Kidney glomerular epithelial cell (primary cell): ENCODE measurements at regions not wholly inside any gene's neighbourhood (a gene's known extent, or its start where the extent isn't known, plus 50 kb on each side); places are given as distances from the start of the nearest gene placed in this dataset.

ENCODE experiments used
- DNase-seq: peaks from one replicate; lab custom pipeline; 2025; lab: John Stamatoyannopoulos, UW

DNA sequence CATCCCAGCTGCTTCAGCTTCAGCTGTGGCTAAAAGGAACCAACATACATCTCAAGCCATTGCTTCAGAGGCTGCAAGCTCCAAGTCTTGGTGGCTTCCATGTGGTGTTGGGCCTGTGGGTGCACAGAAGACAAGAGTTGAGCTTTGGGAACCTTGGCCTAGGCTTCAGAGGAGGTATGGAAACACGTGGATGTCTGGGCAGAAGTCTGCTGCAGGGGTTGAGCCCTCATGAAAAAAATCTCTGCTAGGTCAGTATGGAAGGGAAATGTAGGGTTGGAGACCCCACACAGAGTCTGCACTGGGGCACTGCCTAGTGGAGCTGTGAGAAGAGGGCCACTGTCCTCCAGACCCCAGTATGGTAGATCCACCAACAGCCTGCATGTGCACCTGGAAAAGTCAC is 279.3 kb downstream of the MZT1 start:
- no peak for DNase-seq

DNA sequence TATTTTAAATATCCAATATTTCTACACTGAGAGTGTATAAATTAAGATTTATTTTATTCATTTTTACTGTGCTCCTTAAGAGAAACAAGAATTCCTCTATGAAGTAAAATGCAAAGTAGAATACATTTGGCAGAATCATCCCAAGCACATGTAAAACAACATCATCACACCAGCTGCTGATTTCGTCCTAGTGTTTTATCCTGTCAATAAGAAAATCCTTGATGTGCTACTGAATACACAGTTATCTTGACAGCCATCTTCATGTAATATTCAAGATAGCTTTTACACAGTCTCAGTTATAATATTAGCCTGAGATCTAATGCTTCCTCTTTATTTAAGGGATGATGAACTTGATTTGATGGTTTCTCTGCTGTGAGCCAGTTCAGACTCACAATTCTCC is 282.4 kb downstream of the MZT1 start:
- DNase-seq: no peak

DNA sequence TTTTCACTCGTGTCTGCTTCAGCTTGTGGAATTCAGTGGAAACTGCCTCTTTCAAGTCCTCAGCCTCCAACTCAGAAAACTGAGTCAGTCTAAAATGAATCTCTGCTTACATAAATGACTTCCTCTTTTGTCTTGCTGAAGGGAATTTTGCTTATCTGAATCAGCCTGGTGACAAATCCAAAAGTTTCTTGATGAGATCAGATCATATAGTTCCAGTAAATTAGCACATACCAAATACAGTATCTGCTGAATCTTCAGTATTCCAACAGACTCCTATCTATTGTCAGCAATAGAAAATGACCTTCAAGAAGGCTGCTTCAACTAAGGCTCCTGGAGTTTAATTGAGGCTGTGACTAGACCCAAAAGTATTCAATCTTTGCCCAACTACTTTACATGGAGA is 290.0 kb downstream of the MZT1 start:
- DNase-seq: peak; percentile 70

DNA sequence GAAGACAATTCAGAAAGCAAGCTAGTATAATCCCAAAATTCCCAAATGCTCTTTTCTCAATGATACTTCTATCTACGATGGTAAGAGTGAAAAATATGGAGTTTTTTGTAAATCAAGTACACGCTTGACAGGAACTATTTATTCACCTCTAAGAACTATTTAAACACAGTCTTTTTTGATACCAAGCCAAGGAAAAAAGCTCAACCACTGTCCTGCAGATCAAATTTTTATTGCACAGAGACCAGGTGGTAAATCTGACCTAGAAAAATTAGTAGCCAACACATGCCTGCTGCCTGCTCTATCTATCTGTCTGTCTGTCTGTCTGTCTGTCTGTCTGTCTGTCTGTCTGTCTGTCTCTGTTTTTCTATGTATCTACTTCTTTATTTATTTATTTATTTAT is 292.2 kb downstream of the MZT1 start:
- no peak for DNase-seq

DNA sequence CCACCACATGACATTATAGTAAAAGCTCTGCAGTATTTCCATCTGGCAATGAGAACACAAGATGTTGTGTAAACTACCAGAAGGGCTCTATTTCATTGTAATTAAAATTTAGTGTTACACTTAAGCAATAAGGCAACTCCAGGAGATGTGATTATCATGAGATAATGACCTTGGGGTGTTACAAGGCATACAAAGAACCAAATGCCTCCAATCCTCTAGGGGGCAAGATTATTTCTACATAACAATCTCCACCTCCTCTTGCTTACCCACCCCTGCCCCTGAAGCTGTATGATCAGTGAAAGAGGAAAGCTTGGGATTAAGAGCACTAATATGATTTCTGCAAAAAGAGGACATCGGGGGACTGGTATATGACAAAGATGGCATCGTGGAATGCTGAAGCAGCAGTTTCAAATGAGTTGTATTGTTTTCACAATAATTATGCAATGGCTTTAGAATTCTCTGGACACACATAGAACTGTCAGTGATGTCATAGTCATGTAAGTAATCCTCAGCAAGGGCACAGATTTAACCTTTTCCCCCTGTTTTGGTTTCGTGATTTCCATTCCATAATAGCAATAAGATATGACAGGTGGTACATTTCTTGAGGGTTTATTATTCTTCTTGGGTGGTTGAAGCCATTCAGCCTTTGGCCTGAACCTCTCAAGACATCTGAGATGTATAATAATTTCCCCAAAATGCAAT is 295.3 kb downstream of the MZT1 start:
- no peak for DNase-seq

DNA sequence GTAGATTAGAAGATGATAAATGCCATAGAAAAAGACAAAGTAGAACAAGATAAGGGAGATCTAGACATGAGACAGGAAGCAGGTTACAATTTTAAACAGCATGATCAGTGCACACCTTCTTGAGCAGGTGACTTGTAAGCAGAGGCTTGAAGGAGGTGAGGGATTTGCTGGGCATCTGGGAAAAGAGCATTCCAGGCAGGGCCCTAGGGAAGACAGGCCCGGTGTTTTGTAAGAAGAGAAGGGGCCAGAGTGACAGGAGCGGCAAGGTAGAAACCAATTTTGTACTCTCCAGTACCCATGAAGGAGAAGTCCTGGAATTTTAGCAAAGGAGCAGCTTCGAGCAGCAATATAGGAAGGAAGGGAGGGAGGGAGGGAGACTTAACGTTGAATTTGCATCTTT is 296.5 kb downstream of the MZT1 start:
- no peak for DNase-seq

DNA sequence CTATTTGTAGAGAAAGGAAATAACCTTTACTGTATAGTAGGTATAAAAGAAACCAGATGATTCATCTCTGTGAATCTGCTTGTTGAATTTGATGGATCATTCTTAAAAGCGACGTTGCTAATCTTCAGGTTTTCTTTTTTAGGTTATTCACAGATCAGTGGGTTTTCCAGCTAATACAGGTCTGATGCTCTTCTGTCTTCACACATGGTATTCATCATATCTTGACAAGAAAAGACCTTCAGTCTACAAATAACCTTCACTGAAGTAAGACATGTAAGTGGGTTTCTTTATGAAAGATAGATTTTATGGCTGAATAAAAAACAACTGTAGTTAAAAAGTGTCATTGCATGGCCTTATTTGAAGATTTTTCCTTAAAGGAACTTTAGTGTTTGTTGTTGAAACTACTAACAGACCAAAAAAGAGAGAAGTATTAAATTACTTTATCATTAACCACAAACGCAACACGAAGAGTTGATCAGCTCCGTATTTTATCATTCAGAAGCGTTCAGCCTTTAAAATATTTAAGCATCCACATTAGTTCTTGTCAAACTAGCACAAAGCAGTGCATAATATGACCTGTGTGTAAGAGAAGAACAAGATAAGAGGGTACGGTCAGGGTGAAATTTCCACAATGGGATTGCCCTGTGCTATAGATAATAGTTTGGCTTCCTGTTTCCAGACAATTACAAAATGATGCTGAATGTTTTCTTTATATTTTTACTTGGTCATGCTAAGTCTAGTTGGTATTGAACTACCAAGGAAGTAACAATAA is 299.5 kb downstream of the MZT1 start:
- DNase-seq: no peak

DNA sequence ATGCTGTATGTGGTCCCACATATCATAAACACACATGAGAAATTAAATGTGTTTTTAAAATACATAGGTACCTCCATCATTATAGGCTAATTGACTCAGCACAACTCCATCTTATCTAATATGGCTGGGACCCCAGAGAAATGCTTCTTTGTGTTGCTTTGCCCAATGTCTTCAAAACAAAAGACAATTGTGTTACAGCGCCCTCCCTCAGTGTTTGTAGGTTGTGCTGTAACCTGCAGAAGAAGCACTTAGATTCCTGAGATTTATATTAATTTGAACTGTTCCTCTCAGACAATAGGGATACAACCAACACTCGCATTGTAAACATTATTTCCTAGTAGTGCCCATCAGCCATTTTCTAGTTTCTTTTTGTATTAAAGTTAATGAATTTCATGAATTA is 303.4 kb downstream of the MZT1 start:
- DNase-seq: no peak

DNA sequence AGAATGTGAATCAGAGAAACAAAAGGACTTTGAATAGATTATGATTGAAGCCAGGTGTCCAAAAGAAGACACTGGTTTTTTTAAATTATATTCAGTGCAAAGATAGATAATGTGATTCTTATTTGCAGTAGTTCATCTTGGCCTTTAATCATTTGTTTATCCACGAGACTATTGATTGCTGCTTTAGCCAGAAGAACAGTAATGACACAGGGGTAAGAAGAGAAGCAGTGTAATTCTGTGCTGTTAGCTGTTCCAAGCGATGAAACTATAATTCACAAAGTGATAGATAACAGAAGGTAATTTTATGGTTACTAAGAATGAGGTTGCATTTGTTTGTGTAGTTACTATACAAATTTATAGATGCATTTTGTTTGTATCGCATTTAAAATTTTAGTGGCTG is 311.6 kb downstream of the MZT1 start:
- no peak for DNase-seq

DNA sequence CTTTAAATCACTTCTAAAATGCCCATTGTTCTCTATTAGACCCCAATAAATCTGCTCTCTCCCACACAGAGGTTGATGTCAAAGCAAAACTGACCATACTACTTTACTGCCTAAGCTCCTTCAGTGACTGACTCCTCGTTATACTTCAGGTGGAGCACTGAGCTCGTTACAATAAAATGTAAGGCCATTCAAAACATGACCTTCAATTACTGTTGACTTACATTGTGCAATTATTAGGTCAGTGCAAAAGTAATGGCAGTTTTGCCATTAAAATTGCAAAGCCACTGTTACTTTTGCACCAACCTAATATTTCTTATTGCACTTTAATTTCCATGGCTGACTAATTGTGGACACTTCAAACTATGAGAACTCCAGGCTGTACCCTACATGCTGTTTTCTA is 314.9 kb downstream of the MZT1 start:
- no peak for DNase-seq

DNA sequence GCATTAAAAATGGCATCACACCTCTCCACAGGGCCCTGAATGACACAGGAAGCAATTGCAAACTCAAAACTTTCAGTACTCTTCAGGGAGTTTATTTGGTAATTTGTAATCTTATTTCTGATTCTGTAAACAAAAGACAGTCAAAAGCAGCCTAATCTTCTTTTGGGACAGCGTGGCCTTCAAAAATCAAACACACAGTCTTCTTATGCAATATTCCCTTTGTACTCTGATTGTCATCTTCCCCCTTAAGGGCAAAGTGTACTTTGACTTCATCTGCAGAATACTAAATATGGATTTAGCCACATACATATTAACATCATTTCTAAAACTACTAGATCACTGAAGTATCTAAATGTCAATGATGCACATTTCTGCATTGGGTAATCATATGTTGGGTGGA is 322.0 kb downstream of the MZT1 start:
- DNase-seq: no peak

DNA sequence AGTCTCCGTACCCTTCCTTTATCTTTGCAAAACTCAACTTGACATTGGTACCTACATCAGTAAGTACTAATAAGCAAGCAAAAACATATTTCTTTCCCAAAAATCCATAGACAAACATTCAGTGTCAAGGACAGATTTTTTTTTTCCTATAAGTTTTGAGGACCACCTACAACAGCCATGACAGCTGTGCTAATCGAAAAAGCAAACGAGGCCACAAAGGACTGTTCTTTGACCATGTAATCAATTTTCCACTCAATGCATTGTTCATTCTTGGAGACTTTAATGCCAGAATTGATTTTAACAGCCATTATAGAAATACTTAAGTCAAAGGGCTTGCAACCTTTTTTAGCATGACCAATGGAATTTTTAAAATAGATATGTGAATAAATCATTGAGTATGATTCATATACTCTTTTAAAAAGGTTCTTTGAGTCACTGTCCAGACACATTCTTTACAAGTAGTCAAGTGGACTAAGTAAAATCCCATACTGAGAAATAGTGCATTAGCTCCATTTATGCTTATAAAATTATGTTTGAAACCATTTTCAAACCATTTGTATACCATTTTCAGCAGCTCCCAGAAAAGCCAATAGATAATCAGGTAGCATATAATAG is 323.9 kb downstream of the MZT1 start:
- peak; percentile 18 for DNase-seq

DNA sequence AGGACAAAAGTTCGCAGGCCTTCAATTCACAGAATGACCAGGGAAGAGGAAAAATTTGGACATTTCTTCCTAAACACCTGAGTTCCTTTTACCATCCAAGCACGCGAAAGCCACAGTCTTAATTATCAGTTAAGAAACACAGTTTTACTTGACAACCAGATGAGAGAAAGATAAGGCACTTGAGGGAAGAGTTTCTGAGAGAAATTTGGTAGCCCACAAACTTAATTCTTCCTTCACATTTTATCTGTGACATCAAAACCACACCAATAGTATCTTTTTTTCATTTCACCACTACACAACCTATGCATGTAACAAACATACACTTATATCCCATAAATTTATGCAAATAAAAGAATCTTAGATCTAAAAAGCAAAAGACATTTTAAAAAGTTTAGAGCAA is 326.6 kb downstream of the MZT1 start:
- DNase-seq: no peak

DNA sequence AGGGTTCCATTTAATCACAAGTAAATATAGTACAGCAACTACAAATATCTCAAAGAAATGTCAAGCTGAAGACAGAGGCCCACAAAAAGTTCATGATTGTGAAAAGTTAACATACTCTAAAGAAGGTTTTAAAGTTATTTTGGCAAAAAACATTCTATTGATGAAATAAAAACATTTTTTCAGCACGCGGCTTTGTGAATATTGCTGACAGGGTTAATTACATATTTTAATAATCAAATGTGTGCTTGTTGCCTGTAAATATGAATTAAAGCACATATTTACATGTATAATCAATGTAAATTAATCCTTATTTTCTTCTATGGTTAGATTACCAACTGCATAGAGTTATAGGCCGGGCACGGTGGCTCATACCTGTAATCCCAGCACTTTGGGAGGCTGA is 328.1 kb downstream of the MZT1 start:
- no peak for DNase-seq

DNA sequence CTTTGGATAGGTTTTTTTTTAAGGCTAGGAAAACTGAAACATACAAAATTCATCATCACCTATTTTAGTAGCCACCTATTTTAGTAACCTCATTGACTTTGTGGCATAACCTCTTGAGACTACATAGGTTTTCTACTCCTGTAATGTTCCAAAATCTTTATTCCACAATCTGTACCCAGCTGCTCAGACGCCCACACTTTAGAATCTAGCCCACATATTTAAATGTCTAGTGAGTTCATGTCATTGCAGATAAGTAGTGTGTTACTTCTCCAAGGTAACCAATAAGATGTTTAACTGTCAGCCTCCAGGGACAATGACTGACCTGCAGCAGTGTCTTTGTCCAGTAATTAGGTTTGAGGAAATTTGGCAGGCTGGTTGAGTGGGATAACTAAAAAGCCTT is 330.2 kb downstream of the MZT1 start:
- no peak for DNase-seq

DNA sequence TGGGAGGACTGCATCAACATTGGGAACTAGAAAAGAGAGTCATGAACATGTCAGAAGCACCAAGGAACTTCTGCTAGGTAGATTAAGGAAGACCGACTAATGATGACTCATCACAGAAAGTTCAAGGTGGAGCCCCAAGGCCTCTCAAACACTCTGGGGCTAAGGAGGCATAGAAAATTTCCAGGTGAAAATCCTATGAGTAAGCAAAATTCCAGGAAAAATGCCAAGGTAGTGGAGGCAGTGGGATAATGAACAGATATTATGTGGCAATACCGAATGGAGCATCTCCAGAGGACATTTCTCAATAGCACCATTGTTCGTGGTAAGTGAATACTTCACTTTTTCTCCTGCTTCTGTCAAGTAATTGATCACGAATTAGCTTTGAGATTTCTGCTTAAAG is 336.5 kb downstream of the MZT1 start:
- peak; percentile 47 for DNase-seq

DNA sequence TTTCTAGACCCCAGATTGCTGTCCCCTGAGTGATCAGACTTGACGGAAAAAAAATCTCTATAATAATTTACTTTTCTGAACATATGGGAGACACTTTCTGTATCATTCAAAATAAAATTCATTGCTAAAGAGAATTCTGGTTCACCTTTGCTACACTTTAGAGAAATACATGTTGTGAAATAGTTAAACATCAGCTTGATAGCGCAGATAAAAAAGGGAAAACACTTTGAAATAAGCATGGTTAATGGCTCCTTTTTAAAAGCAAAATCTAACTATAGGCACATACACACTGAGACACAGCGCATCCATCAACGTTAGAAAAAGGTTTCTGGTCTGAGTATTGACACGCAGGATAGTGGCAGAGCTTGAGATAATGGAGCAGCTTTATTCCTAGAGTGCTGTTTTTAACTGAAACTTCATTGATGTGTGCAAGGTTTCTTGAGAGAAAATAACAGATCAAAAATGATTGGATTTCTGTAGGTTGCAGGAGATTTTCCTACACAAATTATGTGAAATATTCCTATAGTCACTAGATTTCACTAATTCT is 341.2 kb downstream of the MZT1 start:
- no peak for DNase-seq

DNA sequence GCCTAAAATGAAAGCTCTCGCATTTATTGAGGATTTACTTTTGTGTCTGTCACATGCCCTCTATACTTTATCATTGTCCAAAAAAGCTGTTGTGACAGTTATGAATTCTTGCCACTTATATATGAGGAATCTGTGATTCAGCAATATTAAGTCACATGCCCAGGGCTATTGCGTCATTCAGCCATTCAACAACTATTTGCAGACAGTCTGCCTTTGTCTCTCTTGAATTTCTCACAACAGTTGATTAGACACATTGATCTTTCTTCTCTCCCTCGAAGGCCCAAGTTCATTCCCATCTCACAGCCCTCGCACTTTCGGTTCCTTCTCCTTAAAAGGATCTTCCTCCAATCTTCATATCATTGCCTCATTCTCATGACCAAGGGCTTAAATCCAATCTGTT is 342.6 kb downstream of the MZT1 start:
- DNase-seq: peak; percentile 5

DNA sequence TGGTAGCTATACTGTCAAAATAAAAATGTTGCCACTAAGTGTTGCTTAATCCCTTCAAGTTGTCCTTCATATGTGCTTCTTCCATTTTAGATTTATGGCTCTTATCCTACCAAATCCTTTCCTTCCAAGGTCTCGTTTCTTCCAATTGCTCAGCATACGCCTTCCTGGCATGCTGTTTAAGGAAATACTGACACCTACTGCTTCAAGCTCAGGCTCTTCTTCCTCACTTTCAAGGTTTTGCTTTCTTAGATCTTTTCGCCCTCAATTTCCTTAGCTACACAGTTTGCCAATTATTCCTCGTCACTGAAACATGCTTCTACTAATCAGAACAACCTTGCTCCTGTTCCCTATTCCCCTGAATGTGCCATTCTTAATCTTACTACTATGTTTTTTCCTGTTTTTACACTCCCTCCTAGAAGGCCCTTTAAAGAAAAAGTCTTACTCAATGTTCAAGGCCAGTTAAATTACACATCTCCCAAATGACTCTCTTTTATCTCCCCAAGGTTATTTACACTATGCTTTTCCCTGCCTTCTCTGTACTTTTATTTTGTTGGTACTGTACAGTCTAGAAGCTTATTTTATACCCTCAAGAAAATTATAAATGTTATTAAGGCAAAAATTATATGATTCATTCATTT is 343.1 kb downstream of the MZT1 start:
- no peak for DNase-seq

DNA sequence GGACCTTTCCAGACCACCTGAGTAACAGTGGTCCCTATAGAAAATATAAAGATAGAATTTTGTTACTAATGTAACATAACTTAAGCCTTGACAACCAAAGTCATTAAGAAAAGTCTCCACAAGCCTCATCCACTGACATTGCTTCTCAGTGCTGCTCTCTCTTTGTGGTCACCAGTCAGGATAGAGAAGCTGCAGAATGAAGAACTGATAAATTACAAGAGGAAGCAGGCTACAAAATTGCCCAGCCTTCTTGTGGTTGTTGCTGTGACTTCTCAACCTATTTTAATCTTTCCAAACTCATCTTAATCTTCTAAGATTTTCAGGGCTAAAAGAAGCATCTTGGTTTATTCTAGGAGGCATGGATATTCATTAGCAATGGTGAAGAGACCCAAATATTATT is 343.8 kb downstream of the MZT1 start:
- no peak for DNase-seq

DNA sequence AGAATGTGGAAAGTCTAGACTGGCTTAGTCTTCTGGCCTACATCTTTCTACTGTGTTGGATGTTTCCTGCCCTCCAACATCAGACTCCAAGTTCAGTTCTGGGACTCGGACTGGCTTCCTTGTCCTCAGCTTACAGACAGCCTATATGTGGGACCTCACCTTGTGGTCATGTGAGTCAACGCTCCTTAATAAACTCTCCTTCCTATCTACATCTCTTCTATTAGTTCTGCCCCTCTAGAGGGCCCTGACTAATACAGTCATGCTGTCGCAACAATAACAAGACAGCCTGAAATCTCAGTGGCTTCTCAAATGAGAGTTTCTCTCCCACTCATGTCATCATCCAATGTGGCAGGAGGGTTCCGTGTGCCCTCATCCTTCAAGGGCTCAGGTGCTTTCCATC is 347.8 kb downstream of the MZT1 start:
- DNase-seq: no peak

DNA sequence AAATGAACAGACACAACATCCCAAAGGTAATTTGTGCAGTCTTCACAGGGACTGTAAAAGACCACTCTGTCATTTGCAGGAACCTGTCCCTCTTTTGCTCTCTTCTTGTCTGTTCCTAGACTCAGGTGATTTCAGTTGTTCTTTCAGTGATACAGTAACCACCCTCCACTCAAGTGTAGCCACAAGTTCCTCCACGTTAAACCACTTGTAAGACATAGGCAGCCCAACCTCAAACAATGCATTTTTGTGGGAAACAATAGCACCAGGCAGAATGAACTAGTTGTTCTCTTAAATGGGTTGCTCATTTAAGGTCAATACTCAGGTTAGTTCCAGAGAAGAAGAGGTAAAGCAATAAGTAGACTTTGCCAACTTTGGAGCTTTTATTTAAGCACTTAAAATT is 359.4 kb downstream of the MZT1 start:
- DNase-seq: no peak

DNA sequence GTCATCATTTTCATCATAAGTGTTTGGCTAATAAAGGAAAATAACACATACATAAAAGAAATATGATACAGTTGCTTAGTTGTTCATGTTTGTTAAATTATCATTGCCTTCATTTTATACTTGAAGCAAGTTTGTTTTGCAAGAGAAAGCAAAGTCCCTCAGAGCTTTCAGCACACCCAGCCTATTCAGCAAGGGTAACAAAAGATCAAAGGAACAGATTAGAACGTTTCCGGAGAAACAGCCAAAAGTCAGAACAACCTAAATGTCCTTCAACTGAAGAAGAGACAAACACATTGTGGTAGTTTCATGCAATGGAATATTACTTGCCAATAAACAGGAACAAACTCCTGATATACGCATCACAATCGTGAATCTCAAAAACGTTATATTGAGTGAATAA is 380.7 kb downstream of the MZT1 start:
- DNase-seq: no peak
